ENCODE measurements at regions not wholly inside any gene's neighbourhood (a gene's known extent, or its start where the extent isn't known, plus 50 kb on each side); places are given as distances from the start of the nearest gene placed in this dataset.

GRCh38 chr2:38441346-38441745 lies 64.3 kb upstream of the ATL2 start:
- H3K27ac ChIP-seq, result no peak overlapping the region
- intact Hi-C loops (cut with DNase I), result no loop called here
- H3K36me3 ChIP-seq, result no peaks in the 10 kb centered on the region
- DNase-seq (ENCODE audit: low spot score in 2 of 2), result no peak
- no peak for TF ChIP-seq CTCF (IDR thresholded peaks at IDR 0.05)
- no peak overlapping the region for H3K4me3 ChIP-seq
- H3K9me3 ChIP-seq, result no peaks in the 10 kb centered on the region
- H3K27me3 ChIP-seq, result no peaks in the 10 kb centered on the region
- peaks cover 0 to 4% of the 10 kb centered on the region in 2 donors for H3K4me1 ChIP-seq

GRCh38 chr2:38440655-38441054 lies 63.6 kb upstream of the ATL2 start:
- H3K27ac ChIP-seq, result no peak overlapping the region
- no peak for DNase-seq (ENCODE audit: low spot score in 2 of 2)
- H3K4me1 ChIP-seq, result peaks cover 0 to 4% of the 10 kb centered on the region in 2 donors
- H3K4me3 ChIP-seq, result no peak overlapping the region
- H3K9me3 ChIP-seq, result no peaks in the 10 kb centered on the region
- H3K27me3 ChIP-seq, result no peaks in the 10 kb centered on the region
- TF ChIP-seq CTCF (IDR thresholded peaks at IDR 0.05), result no peak
- intact Hi-C loops (cut with DNase I), result no loop called here
- no peaks in the 10 kb centered on the region for H3K36me3 ChIP-seq

GRCh38 chr2:38439863-38440262 lies 62.8 kb upstream of the ATL2 start:
- H3K27ac ChIP-seq, result no peak overlapping the region
- peaks cover 0 to 4% of the 10 kb centered on the region in 2 donors for H3K4me1 ChIP-seq
- intact Hi-C loops (cut with DNase I), result no loop called here
- no peaks in the 10 kb centered on the region for H3K27me3 ChIP-seq
- H3K4me3 ChIP-seq, result no peak overlapping the region
- no peak for TF ChIP-seq CTCF (IDR thresholded peaks at IDR 0.05)
- no peaks in the 10 kb centered on the region for H3K36me3 ChIP-seq
- H3K9me3 ChIP-seq, result no peaks in the 10 kb centered on the region
- no peak for DNase-seq (ENCODE audit: low spot score in 2 of 2)

- no peak for TF ChIP-seq CTCF (IDR thresholded peaks at IDR 0.05)
- DNase-seq (ENCODE audit: low spot score in 2 of 2), result no peak
- Histone ChIP-seq H3K27me3 (no peaks in the 10 kb centered on the region), H3K36me3 (no peaks in the 10 kb centered on the region), H3K4me1 (peaks cover 0 to 4% of the 10 kb centered on the region in 2 donors), H3K27ac (no peak overlapping the region), H3K9me3 (no peaks in the 10 kb centered on the region), H3K4me3 (no peak overlapping the region)
- intact Hi-C loops (cut with DNase I), result no loop called here
These were observed 62.0 kb upstream of the ATL2 start for GRCh38 chr2:38438883-38439612.

GRCh38 chr2:38438133-38438882 lies 61.2 kb upstream of the ATL2 start:
- H3K36me3 ChIP-seq, result no peaks in the 10 kb centered on the region
- no peak for DNase-seq (ENCODE audit: low spot score in 2 of 2)
- no peaks in the 10 kb centered on the region for H3K9me3 ChIP-seq
- peaks cover 0 to 2% of the 10 kb centered on the region in 2 donors for H3K4me1 ChIP-seq
- H3K4me3 ChIP-seq, result no peak overlapping the region
- no peaks in the 10 kb centered on the region for H3K27me3 ChIP-seq
- intact Hi-C loops (cut with DNase I), result no loop called here
- H3K27ac ChIP-seq, result no peak overlapping the region
- no peak for TF ChIP-seq CTCF (IDR thresholded peaks at IDR 0.05)

Measured in ascending aorta (tissue), 2 donors.